RWPE1 (cell line): ENCODE measurements at regions not wholly inside any gene's neighbourhood (a gene's known extent, or its start where the extent isn't known, plus 50 kb on each side); places are given as distances from the start of the nearest gene placed in this dataset.

Experiments
- CTCF ChIA-PET: fragments of 350-600 bp; sonication (Branson Sonifier 250); formaldehyde crosslinking; extraction: SDS; loops from one replicate; lab custom pipeline; 2021; lab: Yijun Ruan, JAX
- POLR2A ChIA-PET: fragments of 400-600 bp; formaldehyde crosslinking; extraction: SDS; loops from one replicate; lab custom pipeline; 2020; ENCODE audit warnings: antibody characterized with exemption; ENCODE audit not compliant: low non-redundant PET; lab: Yijun Ruan, JAX
- DNase-seq: peaks from one replicate; pipeline ENCODE4 v3.0.0; 2012; ENCODE audit warnings: low spot score
- H3K27ac ChIP-seq: fragments of 450-650 bp; 2 replicates; pipeline ENCODE4 v1.5.1; 2017
- TF ChIP-seq, protein P1 (sequence below): fragments of 450-650 bp; conservative IDR thresholded peaks from 2 replicates; pipeline ENCODE4 v1.5.1; 2017; ENCODE audit warnings: low read depth, mild to moderate bottlenecking

DNA sequence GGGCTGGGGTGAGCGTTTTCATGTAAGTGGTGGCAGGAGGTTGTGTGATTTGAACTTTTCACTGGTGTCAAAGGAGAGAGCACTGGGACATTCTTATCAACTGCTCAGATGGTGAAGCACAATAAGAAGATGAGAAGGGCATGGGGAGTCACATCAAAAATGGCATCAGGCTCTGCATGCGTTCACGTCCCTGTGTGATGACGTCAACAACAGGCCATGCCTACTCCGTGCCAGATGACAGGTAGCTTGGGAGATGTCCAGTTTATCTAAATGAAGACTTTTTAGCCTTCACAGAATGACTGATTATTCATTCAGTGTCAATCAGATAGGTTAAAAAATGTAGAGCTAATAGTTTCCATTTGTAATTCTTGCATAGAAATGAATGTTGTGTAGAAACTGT lies 264.3 kb upstream of the POM121L12 start:
- TF ChIP-seq, protein P1, sequence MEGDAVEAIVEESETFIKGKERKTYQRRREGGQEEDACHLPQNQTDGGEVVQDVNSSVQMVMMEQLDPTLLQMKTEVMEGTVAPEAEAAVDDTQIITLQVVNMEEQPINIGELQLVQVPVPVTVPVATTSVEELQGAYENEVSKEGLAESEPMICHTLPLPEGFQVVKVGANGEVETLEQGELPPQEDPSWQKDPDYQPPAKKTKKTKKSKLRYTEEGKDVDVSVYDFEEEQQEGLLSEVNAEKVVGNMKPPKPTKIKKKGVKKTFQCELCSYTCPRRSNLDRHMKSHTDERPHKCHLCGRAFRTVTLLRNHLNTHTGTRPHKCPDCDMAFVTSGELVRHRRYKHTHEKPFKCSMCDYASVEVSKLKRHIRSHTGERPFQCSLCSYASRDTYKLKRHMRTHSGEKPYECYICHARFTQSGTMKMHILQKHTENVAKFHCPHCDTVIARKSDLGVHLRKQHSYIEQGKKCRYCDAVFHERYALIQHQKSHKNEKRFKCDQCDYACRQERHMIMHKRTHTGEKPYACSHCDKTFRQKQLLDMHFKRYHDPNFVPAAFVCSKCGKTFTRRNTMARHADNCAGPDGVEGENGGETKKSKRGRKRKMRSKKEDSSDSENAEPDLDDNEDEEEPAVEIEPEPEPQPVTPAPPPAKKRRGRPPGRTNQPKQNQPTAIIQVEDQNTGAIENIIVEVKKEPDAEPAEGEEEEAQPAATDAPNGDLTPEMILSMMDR = no peak
- ChIA-PET CTCF (interaction anchor here (0.6 kb wide), 1 partner anchor 377 kb away, joined by 5 read pairs; no protein-coding TSS in a partner anchor), POLR2A (no interaction called here)

DNA sequence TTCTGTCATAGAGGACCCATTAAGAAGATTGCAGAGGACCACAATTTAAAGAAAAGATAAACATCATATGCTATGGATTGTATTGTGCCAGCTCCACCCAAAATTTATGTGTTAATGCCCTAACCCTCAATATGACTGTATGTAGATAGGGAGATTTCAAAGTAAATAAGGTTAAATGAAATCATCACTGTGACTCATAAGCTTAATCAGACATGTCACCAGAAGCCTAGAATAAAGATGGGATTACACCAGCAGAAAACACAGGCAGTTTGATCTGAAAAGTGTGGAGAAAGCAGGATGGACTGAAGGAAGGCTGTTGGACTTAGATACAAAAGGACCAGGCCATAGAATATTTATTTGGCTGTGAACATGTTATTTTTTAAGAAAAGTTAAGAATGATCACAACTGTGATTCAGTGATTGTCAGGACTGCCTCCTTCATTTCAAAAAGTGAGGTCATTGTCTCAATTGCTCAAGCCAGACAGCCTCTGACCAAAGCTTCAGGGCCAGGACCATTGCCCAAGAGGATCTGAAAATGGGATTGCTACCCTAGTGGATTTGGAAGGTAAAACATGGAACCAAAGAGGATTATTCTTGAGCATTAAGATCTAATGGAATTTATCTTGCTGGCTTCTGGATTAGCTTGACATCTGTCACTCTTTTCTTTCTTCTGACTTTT lies 270.8 kb upstream of the POM121L12 start:
- ChIA-PET CTCF (interaction anchor here (0.6 kb wide), 1 partner anchor 1182 kb away, joined by 5 read pairs; no protein-coding TSS in a partner anchor), POLR2A (no interaction called here)
- no peak for DNase-seq
- TF ChIP-seq, protein P1 = no peak
- no peak overlapping the region for H3K27ac ChIP-seq

More for the DNA sequence above, 264.3 kb upstream of the POM121L12 start:
- H3K27ac ChIP-seq = no peak overlapping the region
- no peak for DNase-seq

DNA sequence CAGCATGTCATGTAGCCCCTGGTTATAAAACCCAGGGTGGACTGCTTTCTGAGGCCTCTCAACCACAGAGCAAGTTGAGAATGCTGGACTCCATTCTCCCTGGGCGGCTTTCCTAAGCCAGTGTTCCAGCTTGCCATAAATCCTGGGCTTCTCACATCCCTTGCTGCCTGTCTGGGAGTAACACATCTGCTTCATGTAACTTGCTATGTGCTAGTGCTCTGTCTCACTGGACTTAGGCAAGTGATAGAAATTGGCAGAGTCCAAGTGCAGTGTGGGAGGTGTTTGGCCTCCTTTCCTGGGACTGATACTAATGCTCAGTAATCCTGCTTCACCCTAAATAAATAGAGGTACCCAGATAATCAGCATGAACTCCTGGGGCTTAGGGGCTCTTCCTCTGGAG lies 277.1 kb upstream of the POM121L12 start:
- DNase-seq = no peak
- ChIA-PET CTCF (no interaction called here), POLR2A (no interaction called here)
- TF ChIP-seq, protein P1 = no peak
- H3K27ac ChIP-seq = no peak overlapping the region

DNA sequence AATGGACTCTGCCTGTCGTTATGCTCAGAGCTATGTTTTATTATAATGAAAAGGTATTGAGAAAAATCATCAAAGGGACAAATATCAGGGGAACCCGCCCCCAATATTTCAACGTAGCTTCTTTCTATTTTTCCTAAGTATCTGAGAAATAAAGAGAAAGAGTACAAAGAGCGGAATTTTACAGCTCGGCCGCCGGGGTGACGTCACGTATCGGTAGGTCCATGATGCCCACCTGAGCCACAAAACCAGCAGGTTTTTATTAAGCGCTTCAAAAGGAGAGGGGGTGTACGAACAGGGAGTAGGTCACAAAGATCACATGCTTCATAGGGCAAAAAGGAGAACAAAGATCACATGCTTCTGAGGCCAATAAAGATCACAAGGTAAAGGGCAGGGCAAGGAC lies 281.6 kb upstream of the POM121L12 start:
- TF ChIP-seq, protein P1 = no peak
- no peak overlapping the region for H3K27ac ChIP-seq
- CTCF ChIA-PET = no interaction called here
- POLR2A ChIA-PET = no interaction called here
- DNase-seq = no peak

DNA sequence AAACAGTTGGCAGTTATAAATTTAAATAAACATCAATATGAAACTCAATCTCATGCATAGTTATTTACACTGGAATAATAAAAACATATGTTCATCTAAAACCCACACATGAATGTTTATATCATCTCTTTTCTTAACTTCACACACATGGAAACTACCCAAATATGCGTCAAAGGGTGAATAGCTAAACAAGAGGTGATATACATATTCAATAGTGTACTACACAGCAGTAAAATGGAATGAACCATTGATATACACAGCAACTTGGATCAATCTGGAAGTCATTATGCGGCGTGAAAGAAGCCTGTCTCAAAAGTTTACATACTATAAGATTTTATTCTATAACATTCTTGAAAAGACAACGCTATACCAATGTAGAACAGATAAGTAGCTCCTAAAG lies 282.5 kb upstream of the POM121L12 start:
- CTCF ChIA-PET = no interaction called here
- H3K27ac ChIP-seq = no peak overlapping the region
- POLR2A ChIA-PET = no interaction called here
- TF ChIP-seq, protein P1 = no peak
- DNase-seq = no peak

DNA sequence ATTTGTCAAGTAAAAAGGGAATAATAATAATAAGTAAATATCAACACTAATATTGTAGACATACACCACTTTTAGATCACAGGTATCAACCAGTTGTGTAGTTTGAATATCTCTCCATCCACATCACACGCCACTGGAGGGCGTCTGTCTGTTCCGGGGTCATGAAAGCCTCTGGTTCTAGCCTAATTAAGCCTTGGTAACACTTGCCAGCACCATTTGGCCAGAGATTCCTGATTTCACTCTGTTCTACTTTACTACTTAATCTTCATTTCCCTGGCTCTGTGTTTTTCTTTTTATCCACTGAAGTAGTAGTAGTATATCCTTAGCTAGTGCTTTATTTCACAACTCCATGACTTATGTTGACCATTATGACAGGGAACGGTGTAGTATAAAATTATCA lies 285.6 kb upstream of the POM121L12 start:
- ChIA-PET POLR2A (no interaction called here), CTCF (no interaction called here)
- TF ChIP-seq, protein P1 = no peak
- no peak overlapping the region for H3K27ac ChIP-seq
- no peak for DNase-seq
